GM12872 (cell line): ENCODE measurements at regions not wholly inside any gene's neighbourhood (a gene's known extent, or its start where the extent isn't known, plus 50 kb on each side); places are given as distances from the start of the nearest gene placed in this dataset.

Experiments
- TF ChIP-seq, protein P1 (sequence below): IDR thresholded peaks from 3 replicates; pipeline ENCODE4 v1.5.1; 2011; ENCODE audit warnings: low read depth, mild to moderate bottlenecking, low read length, moderate library complexity; ENCODE audit not compliant: insufficient read depth

DNA sequence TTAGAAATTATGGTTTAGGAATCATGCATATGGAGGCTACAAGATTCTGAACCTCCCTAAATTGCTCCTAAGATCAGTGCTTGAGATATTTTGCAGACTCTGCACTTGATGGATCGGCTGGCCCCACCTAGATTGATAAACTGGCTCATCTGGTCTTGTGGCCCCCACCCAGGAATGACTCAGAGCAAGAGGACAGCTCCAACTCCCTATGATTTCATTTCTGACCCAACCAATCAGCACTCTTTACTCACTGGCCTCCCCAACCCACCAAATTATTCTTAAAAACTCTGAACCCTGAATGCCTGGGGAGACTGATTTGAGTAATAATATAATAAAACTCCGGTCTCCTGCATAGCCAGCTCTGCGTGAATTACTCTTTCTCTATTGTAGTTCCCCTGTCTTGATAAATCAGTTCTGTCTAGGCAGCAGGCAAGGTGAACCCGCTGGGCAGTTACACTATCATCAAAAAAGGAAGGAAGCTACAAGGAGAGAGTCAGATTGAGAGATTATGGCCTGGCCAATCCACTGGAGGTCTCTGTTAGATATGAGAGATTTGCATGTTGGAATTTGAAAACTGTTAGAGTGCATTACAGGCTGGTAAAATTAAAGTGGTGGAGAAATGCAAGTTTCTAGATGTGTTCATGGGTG lies 245.8 kb downstream of the CSNK2A3 start:
- TF ChIP-seq, protein P1, sequence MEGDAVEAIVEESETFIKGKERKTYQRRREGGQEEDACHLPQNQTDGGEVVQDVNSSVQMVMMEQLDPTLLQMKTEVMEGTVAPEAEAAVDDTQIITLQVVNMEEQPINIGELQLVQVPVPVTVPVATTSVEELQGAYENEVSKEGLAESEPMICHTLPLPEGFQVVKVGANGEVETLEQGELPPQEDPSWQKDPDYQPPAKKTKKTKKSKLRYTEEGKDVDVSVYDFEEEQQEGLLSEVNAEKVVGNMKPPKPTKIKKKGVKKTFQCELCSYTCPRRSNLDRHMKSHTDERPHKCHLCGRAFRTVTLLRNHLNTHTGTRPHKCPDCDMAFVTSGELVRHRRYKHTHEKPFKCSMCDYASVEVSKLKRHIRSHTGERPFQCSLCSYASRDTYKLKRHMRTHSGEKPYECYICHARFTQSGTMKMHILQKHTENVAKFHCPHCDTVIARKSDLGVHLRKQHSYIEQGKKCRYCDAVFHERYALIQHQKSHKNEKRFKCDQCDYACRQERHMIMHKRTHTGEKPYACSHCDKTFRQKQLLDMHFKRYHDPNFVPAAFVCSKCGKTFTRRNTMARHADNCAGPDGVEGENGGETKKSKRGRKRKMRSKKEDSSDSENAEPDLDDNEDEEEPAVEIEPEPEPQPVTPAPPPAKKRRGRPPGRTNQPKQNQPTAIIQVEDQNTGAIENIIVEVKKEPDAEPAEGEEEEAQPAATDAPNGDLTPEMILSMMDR: no peak

DNA sequence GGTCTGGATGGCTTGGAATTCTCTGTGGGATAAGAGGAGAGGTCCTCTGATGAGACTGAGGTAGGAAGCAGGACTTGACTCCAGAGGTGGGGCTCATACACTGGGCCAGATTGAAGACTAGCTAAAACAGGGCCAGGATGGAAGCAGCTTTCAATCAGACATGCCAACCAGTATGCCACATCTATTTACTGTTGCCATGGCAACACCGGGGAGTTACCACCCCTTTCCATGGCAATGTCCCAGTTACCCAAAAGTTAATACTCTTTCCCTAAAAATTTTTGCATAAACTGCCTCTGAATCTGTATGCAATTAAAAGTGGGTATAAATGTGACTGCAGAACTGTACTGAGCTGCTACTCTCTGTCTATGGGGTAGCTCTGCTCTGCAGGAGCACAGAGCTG lies 247.5 kb upstream of the ZBED5 start:
- TF ChIP-seq, protein P1: no peak

DNA sequence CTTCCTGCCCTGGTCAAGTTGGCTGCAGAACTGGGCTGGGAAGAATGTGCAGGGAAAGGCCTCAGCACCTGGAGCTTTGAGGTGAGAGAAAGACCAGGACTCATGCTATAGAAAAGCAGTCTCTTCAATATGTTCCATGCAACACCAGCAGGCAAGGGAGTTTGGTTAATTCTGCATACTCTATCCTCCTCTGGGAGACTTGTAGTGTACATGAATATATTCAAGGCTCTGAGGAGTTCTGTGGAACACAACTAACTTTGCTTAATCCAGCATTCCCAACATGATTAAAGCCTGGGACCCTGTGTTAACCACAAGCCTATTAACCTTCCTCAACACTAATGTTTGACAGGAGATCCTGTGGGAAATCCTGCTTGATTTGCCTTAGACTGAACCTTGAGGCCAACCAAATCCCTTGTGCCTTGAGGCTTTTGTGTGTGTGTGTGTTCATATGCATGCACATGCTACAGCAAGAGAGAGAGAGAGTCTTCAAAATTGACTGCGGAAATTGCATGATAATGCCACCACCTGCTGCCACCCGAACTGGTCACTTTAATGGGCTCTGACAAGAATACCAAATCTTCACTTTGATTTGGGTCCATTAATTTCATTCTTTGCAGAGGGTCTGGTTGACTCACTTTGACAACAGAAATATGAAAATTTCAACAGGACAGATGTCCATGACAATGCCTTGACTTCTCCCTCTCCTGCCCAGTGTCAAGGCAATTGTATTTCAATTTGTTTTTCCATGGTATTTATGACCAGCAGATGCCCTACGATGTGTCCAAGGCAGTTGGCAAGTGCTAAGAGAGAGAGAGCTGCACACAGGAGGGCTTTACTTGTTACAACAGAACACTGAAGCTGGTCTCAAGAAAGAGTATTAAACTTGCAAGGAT lies 238.2 kb upstream of the ZBED5 start:
- TF ChIP-seq, protein P1: no peak

DNA sequence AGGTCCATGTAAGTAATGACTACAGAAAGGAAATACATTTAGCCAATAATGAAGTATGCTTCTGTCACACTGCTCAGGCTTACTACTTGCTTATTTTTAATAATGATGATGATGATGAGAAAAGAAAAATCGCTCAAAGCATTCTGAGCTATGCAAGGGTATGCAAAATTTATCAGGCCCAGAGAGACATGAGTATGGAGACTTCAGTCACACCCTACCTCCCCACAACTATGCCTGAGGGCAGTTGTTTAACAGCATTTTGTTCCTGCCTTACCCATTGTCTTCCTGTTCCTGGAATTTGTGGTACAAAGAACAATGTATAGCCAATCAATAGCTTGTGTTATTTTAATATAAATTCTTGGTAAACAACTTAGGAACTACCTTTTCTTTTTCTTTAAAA lies 232.6 kb upstream of the ZBED5 start:
- TF ChIP-seq, protein P1: no peak

DNA sequence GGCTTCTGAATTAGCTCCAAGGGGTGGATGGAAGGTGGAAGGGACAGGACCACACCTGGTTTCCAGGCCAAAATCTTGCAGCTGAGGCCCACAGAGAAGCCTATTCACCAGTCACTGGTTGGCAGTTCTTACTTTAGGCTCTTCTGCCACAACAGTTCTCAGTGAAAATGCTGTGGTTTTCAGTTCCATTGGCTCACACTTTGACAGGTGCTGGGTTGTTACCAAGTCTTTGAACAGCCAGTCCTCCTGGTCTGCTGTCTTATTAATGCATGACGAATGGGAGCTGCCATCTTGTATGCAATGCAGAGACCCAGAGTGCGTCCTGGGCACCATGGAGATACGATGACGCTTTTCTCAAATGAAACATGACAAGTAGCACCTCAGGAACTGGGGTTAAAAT lies 232.0 kb upstream of the ZBED5 start:
- TF ChIP-seq, protein P1: no peak

DNA sequence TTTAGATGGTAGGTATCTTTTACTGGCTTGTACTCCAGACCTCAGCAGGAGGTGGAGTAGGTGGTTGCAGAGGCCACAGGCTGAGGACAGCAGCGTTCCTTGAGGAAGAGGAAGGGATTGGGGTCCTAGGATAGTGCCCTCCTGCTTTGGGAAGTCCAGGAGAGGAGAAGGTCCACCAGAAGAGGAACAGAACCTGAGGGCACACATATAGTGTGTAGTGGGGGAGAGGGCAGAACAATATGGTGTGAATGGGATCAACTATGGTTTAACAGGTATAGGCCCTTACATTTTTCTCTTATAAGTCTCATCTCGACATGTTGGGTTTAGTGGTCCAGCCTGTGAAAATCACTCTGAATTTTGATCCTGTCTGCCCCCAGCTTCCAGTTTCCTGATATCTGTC lies 229.1 kb upstream of the ZBED5 start:
- TF ChIP-seq, protein P1: no peak

DNA sequence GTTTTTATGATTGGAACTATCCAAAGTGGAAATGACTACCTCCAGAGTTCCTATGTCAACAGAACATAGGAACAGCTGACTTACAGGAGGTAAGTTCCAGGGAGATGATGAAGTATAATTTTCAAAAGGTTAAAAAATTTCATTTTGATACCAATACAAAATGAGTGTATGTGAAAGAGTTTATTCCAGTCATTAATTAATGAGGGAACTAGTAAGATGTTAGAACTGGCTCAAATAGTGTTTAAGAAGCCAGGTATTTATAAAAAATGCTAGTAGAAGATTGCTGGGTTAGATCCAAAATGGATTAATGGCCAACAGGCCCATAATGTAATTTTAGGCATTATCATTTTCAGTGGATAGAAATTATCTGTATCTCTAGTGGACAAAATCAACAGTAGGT lies 227.7 kb upstream of the ZBED5 start:
- TF ChIP-seq, protein P1: no peak
